ENCODE measurements at regions not wholly inside any gene's neighbourhood (a gene's known extent, or its start where the extent isn't known, plus 50 kb on each side); places are given as distances from the start of the nearest gene placed in this dataset.
A peak's percentile ranks its signal among the peaks of the same experiment; 100 is the strongest.

- Histone ChIP-seq H4K20me1 (replicated peaks; ENCODE audit: insufficient read depth) (no peaks in the 10 kb centered on the region), H3K79me2 (replicated peaks; ENCODE audit: insufficient read depth) (no peaks in the 10 kb centered on the region), H3K4me2 (no peak overlapping the region), H3K9me2 (ENCODE audit: insufficient read depth) (peaks cover 6% of the 10 kb centered on the region; the same call in 1 of the 2 replicates), H3K27ac (ENCODE audit: low read depth) (no peak overlapping the region), H2AFZ (peak overlapping the region; percentile 44; the same call in 1 of the 2 replicates), H3F3A (replicated peaks; ENCODE audit: low read depth) (no peaks in the 10 kb centered on the region), H3K27me3 (ENCODE audit: insufficient read depth) (no peaks in the 10 kb centered on the region), H3K4me3 (no peak overlapping the region), H3K4me1 (ENCODE audit: insufficient read depth) (peaks cover 13% of the 10 kb centered on the region; the same call in 1 of the 2 replicates), H3K36me3 (ENCODE audit: insufficient read depth) (no peaks in the 10 kb centered on the region)
- H3K9me3 Mint-ChIP-seq = no peaks in the 10 kb centered on the region; the same call in 2 of the 3 replicates
- no peak for DNase-seq (ENCODE audit: low spot score)
- H3K36me3 Mint-ChIP-seq (ENCODE audit: low read depth) = no peaks in the 10 kb centered on the region
- TF ChIP-seq CREB1 (CRISPR knock-in tag; IDR thresholded peaks at IDR 0.05; ENCODE audit: low read depth) (no peak), CTCF (conservative IDR thresholded peaks at IDR 0.05; ENCODE audit: low read depth in 2 of 2) (no peak), NANOG (IDR thresholded peaks at IDR 0.05; ENCODE audit: borderline replicate concordance) (no peak), ZNF114 (CRISPR knock-in tag; IDR thresholded peaks at IDR 0.05) (no peak), EZH2phosphoT487 (IDR thresholded peaks at IDR 0.05; ENCODE audit: unreplicated experiment) (no peak), EZH2 (IDR thresholded peaks at IDR 0.05; ENCODE audit: low read depth, unreplicated experiment) (no peak), ZNF331 (CRISPR knock-in tag; IDR thresholded peaks at IDR 0.05; ENCODE audit: low read depth) (no peak), POLR2AphosphoS5 (IDR thresholded peaks at IDR 0.05; ENCODE audit: low read depth) (no peak), JUNB (IDR thresholded peaks at IDR 0.05; ENCODE audit: unreplicated experiment) (no peak), ZNF462 (CRISPR knock-in tag; IDR thresholded peaks at IDR 0.05) (no peak), STAT1 (IDR thresholded peaks at IDR 0.05; ENCODE audit: unreplicated experiment) (no peak), ETS1 (IDR thresholded peaks at IDR 0.05) (no peak), REST (IDR thresholded peaks at IDR 0.05; ENCODE audit: unreplicated experiment) (no peak)
- H3K27ac Mint-ChIP-seq = no peak overlapping the region
- no peak for ATAC-seq
- H3K27me3 Mint-ChIP-seq (ENCODE audit: insufficient read depth, low read depth, poor library complexity) = no peaks in the 10 kb centered on the region
- no peak overlapping the region for H3K4me3 Mint-ChIP-seq
- H3K4me1 Mint-ChIP-seq = peaks cover 7% of the 10 kb centered on the region
Measured at GRCh38 chr7:15863951-15864625, 177.6 kb upstream of the MEOX2 start.

Data from GM23338 (cell line).